ENCODE measurements at regions not wholly inside any gene's neighbourhood (a gene's known extent, or its start where the extent isn't known, plus 50 kb on each side); places are given as distances from the start of the nearest gene placed in this dataset.
"Not testable (repeated sequence)": the region's sequence is repeated elsewhere in the genome, so short reads cannot be mapped to it uniquely, and the experiment has no call there.

DNA sequence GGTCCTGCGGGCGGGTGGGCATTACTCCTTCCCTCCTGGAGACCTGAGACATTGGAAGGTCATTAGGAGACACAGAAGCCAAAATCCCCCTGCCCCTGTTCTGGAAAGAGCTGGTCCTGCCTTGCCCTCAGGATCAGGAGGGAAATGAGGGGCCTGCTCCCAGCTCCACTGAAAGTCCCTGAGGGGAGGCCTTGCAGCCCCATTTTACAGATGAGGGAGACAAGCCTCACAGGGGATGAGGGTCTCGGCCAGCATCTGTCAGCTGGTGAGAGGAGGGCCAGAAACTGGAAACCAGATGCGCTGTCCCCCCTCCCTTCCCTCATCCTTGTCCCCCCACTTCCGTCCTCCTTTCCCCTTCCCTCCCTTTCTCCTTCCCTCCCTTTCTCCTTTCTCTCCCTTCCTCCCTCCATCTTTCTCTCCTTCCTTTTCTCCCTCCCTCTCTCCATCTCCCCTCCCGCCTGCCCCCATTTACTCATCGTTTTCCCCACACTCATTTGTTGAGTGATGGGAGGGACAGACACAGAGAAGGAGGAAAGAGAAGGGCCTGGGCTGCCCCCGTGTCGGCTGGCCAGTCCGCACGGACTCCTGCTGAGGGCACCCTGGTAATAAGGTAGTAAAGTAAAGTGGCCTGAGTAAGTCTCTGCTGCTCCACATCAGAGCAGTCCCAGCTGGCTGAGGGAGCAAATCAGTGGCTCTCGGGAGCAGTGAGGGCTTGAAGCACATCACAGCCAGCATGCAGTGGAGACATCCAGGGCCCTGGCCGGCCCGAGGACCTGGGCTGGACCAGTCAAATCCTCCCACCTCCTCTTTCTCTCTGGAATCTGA lies 112.4 kb upstream of the ALDH1A3 start:
- DNase-seq (ENCODE audit: low read depth in 2 of 2), result no peak

GRCh38 chr15:100768501-100768931 lies 111.1 kb upstream of the ALDH1A3 start:
- no peak for DNase-seq (ENCODE audit: low read depth in 2 of 2)

DNA sequence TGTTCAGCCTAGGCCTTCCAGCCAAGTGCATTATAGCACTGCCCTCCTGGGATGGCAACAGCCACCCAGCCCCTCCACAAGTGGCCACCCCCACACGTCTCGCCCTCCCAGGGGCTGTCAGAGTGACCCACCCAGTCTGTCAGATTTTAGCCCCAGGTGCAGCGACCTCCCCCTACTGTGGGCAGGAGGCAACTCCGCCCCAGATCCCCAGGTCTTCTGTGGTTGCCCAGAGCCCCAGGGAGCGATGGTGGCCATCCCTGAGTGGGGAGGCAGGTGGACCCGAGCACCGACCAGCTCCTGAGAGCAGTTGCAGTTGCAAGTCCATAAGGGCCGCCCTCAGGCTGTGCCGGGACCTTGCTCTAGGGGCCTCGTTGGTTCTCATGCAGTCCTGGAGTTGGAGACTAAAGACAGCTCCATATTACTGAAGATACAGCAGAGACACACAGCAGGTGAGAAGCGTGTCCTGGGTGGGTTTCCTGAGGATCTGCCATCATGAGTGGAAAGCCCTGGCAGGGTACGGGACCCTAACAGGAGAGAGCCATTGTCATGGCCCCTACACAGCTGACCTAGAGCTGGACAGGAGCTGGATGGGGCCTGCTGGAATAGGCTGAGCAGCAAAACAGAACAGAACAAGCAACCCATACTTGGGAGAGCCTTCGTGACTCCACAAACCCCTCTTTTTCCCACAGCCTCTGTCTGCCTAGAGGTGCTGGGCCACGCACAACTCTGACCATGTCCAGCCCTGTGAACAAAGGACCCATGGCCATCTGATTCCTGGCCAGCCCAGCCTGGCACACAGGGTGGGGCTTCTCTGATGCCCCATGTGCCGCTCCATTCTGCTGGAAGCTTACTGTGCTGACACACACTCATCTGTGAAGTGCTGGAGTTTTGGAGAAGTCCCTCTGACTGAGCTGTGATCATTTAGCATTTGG lies 110.3 kb upstream of the ALDH1A3 start:
- DNase-seq (ENCODE audit: low read depth in 2 of 2), result no peak

GRCh38 chr15:100769975-100770340 lies 109.7 kb upstream of the ALDH1A3 start:
- DNase-seq (ENCODE audit: low read depth in 2 of 2), result no peak

DNA sequence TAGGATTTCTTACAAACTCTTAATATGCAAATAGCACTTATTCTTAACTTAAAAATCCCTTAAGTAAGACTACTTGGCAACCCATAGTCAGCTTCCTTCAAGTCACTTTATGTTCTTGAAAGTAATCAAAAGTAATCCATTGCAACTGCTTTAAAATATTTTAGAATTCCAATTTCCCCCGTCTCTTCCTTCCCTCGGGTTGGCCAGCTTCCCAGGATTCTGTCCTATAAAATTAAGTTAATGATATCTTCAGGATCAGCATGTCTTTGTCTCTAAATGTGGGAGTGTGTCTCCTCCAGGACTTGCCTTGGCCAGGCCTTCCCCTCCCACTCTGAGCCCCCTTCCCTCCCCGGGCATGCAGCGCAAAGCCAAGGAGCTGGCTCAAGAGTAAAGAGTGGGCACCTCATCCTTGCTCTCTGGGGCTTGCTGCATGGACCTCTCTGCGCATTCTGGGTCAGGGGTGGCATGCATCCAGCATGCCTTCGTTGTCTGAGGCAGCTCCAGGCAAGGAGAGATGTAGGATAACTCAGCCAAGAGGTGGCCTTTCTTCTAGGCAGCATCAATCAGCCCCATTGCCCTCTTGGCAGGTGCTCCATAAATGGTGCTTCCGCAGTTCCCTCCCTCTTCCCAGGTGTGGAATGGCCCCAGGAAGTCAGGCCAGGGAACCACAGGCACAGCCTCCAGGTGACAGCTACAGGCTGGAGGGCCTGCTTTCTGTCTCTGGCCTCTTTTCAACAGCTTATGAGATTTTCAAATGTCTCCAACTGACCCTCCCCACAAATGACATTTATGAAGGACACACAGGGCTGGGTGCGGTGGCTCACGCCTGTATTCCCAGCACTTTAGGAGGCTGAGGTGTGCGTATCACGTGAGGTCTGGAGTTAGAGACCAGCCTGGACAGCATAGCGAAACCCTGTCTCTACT lies 108.7 kb upstream of the ALDH1A3 start:
- no peak for DNase-seq (ENCODE audit: low read depth in 2 of 2)

DNA sequence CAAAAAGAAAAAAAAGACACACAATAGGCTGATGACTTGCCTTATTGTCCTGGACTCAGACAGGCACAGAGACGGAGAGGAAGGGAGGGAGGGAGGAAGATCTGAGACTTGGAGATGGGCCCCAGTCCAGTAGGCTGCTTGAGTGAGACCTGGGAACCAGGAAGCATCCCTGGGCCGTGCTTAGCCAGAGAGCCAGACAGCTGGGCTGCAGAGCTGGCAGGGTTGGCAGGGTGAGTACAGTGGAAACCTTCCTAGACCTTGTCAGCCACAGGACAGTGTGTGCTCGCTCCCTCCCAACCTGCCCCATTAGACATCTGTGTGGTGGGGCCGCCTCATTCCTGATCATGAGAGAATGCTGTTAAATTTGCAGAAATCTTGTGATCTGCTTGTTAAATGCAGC lies 107.9 kb upstream of the ALDH1A3 start:
- no peak for DNase-seq (ENCODE audit: low read depth in 2 of 2)

DNA sequence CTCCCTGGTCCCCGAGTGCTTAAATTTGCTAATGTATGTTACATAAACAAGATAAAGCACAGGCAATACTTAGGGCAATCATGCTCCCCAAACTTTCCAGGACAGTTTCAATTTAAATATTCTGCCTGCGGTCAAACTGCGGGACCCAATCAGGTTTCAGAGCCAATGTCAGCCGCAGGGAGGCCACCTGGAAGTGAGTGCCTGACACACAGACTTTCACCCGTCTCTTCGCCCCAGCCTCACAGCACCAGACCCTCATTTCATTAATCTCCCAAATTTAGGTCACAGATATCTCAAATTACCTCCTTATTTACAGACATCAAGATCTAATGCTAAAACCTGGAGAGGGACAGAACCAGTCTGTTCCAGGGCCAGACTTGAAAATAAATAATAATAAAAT lies 107.2 kb upstream of the ALDH1A3 start:
- DNase-seq (ENCODE audit: low read depth in 2 of 2), result no peak

- no peak for DNase-seq (ENCODE audit: low read depth in 2 of 2)
These were observed 106.6 kb upstream of the ALDH1A3 start for GRCh38 chr15:100772892-100773520.

DNA sequence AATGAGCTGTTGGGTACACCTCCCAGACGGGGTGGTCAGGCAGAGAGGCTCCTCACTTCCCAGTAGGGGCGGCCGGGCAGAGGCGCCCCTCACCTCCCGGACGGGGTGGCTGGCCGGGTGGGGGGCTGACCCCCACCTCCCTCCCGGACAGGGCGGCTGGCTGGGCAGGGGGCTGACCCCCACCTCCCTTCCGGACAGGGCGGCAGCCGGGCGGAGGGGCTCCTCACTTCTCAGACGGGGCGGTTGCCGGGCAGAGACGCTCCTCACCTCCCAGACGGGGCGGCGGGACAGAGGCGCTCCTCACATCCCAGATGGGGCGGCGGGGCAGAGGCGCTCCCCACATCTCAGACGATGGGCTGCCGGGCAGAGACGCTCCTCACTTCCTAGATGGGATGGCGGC lies 105.6 kb upstream of the ALDH1A3 start:
- DNase-seq (ENCODE audit: low read depth in 2 of 2), result not testable (repeated sequence)

GRCh38 chr15:100775581-100776185 lies 103.9 kb upstream of the ALDH1A3 start:
- no peak for DNase-seq (ENCODE audit: low read depth in 2 of 2)

- DNase-seq (ENCODE audit: low read depth in 2 of 2), result no peak
These were observed 101.8 kb upstream of the ALDH1A3 start for GRCh38 chr15:100777821-100778220.

DNA sequence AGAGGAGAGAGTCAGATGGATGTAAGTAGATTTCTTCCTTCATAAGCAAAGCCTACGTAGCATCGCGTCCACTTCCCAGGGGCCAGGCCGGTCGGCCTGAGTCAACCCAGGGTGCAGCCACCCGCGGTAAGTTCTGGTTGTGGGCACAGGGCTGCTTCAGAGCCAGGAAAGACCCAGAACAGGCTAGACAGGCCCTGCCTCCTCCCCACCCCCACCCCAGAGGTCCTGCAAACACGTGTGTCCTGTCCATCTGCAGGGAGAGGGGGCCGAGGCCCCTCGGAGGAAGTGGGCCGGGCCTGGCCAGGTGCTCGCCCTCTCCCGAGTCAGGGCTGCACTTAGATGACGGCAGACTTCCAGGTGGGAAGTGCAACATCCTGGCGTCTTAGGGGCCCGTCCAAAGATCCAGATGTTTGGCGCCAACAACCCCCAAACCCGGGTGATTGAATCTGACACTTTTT lies 100.8 kb upstream of the ALDH1A3 start:
- no peak for DNase-seq (ENCODE audit: low read depth in 2 of 2)

DNA sequence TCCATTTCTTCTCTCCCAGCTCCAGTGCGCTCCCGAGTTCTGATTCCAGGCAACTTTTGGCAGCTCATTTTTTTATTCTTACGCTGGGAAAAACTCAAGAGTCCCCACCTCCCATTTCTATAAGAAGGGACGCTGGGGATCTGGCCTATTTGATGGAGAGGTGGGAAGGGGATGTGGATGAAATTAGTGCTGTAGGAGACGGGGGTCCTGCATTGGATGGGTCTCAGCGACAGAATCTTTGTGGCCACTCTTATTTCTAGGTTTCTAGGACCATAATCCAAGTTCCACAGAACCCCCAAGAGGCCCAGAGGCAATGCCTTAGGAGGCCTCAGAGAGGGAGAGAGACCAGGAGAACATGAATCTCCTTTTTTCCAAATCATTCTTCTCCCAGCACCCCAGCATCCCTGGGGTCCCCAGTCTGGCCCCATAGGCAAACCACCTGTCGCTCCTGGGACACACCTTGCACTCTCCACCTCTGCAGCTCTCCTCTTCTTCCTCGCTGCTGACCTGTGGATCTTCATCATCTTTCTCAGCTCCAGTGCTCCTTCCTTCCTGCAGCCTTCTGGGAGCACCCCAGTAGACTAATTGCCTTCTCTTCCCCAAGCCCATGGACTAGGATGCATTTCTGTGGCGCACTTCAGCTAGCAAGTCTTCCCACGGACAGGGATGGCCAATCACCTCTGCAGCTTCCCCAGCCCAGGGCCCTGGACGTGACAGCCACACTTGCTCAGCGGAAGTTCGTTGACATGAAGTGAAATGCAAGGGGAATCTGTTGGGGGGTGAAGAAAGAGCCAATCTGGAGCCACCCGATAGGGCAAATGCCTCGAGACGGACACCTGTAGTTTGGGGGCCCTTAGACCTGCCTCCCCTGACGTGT lies 100.1 kb upstream of the ALDH1A3 start:
- DNase-seq (ENCODE audit: low read depth in 2 of 2), result no peak

- no peak for DNase-seq (ENCODE audit: low read depth in 2 of 2)
These were observed 99.3 kb upstream of the ALDH1A3 start for GRCh38 chr15:100780208-100780800.

- DNase-seq (ENCODE audit: low read depth in 2 of 2), result no peak
These were observed 98.3 kb upstream of the ALDH1A3 start for GRCh38 chr15:100781061-100781960.

DNA sequence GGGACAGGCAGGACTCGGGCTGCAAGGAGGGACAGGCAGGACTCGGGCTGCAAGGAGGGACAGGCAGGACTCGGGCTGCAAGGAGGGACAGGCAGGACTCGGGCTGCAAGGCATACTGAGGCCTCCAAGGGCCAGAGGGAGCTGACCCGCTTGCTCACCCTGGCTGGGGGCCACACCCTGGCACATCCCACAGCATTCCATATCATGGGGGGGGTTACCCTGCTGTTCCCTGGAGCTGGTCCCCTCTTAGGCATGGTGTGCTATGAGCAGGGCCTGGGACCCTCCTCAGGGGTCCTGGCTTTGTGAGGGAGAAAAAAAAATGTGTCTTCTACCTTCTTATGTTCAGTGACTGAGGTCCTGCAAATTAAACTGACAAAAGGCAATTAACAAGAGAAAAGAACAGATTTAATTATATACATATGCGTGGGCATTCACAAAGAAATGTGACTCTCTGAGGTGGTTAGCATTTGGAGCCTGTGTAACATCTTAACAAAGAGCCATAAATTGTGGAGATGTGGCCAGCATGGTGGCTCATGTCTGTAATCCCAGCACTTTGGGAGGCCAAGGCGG lies 97.6 kb upstream of the ALDH1A3 start:
- no peak for DNase-seq (ENCODE audit: low read depth in 2 of 2)

DNA sequence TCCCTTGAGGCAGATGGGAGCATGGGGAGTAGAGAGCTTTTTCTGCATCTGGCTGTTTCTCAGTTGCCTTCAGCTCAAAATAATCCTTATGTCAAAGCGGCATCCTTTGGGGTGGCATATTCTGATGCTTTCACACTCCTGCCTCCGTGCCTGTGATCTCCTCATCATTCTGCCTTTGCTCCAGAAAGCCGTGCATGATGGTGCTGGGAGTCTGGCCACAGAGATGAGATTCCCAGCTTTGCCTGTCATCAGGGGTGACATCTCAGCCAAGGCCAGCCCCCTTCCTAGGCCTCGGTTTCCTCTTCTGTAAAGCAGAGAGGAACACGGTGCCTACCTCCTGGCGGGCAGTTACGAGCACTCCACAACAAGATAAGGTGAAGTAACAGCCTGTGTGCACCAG lies 96.3 kb upstream of the ALDH1A3 start:
- DNase-seq (ENCODE audit: low read depth in 2 of 2), result no peak

All from stimulated activated CD4-positive, alpha-beta T cell treated with anti-CD3 and anti-CD28 coated beads, Interleukin-15, amount 100 ng/mL, for 48 hours (primary cell).